Kasumi-1 (cell line): ENCODE measurements at regions not wholly inside any gene's neighbourhood (a gene's known extent, or its start where the extent isn't known, plus 50 kb on each side); places are given as distances from the start of the nearest gene placed in this dataset.
A peak's percentile ranks its signal among the peaks of the same experiment; 100 is the strongest.
"Not testable (repeated sequence)": the region's sequence is repeated elsewhere in the genome, so short reads cannot be mapped to it uniquely, and the experiment has no call there.

ENCODE experiments used
- DNase-seq, 2 experiments: peaks; one replicate each; lab custom pipeline; 2025; lab: John Stamatoyannopoulos, UW

GRCh38 chr1:68780919-68781318 is 284.0 kb upstream of the DEPDC1 start:
- no peak for DNase-seq

DNA sequence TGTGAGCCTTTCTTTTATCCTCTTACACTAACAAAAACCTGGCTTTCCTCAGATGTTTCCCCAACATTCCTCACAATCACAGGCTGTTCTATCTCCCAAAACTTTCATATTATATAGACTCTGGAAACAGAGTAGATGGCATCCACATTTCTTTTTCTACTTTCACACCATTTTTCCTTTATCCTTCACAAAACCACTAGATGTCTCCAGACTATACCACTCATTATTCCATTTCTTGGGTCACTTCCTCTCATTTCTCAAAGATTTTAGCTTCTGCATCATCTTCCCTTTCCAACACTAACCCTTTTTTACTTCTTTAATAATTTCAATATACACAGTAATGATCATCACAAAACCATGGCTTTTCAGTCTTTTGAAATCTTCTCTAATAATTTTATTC is 286.0 kb upstream of the DEPDC1 start:
- peak; percentile 1 to 18 for DNase-seq

GRCh38 chr1:68785328-68785727 is 288.4 kb upstream of the DEPDC1 start:
- DNase-seq = no peak

GRCh38 chr1:68788762-68789161 is 291.9 kb upstream of the DEPDC1 start:
- no peak for DNase-seq

GRCh38 chr1:68791800-68792199 is 294.9 kb upstream of the DEPDC1 start:
- no peak for DNase-seq

DNA sequence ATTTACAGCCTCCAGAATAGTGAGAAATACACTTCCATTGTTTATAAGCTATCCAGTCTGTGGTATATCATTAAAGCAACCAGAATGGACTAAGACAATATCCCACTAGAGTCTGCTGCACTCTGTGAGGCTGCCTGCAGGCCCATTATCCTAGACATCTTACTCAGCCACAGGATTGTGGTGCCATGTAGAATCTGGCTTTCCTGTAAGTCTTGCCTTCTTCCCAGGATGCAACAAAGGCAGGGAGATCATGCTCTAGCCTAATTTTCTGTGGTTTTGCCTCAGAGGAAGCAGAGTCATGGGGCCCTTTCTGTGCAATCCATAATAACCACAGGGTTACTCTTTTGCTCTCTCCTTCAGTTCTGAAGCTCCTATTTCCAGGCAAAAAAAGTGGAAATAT is 299.1 kb upstream of the DEPDC1 start:
- peak; percentile 5 to 22 for DNase-seq

DNA sequence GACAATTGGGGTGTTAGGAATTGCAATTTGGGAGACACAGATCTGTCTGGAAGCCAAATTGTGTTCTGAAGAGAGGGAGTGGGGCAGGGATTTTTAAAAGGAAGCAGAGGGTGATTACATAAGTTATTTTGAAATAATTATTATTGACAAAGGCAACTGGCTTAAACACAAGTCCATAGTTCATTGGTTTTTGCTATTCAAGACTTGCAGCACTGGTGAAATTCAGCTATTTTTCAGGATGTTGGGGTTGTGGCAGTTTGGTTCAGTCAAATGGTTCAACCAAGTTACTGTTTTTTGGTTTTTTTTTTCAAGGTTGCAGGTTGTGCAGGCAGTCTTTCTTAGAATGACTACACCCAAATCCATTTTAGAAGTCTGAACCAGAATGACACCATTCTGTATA is 300.0 kb upstream of the DEPDC1 start:
- no peak for DNase-seq

GRCh38 chr1:68798071-68798470 is 301.2 kb upstream of the DEPDC1 start:
- DNase-seq = no peak

GRCh38 chr1:68799096-68799495 is 302.2 kb upstream of the DEPDC1 start:
- no peak for DNase-seq

GRCh38 chr1:68800182-68800581 is 303.3 kb upstream of the DEPDC1 start:
- DNase-seq = no peak

- DNase-seq = no peak
These were observed 304.6 kb upstream of the DEPDC1 start for GRCh38 chr1:68801440-68801839.

- no peak for DNase-seq
These were observed 308.3 kb upstream of the DEPDC1 start for GRCh38 chr1:68805097-68805641.

DNA sequence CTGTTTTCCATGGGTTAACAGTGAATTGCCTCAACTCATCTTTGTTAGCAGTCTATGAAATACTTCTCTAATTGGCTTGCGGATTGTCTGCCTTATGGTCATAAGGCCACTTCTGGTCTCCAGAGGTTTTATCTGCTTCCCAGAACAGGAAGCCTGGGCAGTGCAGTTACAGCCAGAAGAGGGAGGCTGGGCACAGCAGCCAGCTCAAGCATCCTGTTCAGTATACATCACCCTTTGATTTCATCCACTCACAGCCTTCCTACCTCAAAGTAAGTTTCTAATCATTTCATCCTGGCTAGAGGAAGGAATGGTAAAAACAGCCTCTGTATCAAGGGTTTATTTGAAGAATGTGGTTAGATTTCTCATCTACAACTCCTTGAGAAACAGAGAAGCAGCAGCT is 311.5 kb upstream of the DEPDC1 start:
- DNase-seq = no peak

DNA sequence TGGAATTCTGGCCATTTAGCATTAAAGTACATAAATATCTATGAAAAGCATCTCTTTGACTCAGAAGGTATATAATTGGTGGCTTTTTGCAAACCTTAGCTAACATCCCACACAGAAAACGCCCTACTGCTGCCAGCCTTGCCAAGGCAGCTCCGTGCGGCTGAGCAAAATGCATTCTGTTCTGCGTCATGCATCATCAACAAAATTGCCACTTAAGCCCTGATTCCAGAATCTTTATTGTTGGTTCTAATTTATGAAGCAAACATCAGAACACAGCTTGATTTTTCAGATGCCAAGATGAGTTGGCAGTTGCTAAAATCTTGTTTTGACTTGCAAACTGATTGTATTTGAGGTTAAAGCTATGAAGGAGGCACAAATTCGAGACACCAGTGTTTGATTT is 314.9 kb upstream of the DEPDC1 start:
- no peak for DNase-seq

DNA sequence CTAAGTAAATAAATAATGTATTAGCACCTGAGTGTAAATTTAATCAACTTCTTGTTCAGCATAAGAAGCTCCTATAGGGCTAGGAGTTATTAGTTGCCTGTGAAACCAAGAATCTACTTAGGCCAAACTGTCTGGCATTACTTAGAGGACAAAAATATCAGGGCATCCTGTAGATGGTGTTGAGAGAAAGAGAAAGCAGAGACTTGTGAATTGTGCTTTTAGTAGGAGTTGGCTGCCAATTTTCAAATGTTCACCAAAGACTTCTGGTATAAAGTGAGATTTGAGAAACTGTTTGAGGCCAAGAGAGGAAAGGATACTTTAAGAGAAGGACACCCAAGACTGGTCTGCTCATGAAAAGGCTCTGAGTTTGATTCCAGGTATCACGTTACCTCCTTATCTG is 315.5 kb upstream of the DEPDC1 start:
- DNase-seq = no peak

GRCh38 chr1:68814067-68814466 is 317.2 kb upstream of the DEPDC1 start:
- no peak for DNase-seq

- no peak for DNase-seq
These were observed 318.8 kb upstream of the DEPDC1 start for GRCh38 chr1:68815632-68816031.

- not testable (repeated sequence) for DNase-seq
These were observed 320.8 kb upstream of the DEPDC1 start for GRCh38 chr1:68817505-68818210.

DNA sequence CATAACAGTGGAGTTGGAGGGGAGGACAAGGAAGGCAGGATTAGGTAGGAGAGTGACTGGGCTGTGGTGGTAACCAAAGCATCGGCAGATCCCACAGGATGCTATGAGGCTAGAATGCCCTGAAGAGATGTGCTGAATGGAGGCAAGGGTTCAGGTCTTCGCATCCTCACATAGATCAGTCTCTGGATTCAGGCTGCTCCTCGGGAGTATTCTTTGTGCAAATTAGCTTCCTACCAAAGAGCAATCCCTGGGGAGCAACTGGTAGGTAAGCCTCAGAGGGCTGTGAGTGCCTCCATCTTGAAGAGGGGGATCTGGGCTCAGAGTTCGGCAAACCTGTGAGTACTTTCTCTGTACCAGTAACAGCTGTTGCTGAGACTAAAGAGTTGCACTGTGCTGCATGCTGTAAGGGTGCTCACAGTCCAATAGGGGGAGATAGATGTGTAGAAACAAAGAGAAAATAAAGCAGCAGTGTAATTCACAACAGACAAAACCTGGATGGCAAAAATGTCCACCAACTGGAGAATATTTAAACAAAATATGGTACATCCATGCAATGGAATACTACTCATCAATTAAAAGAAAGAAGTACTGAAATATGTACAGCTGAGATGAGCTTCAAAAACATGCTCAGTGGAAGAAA is 322.4 kb upstream of the DEPDC1 start:
- DNase-seq = peak; percentile 53 to 70

DNA sequence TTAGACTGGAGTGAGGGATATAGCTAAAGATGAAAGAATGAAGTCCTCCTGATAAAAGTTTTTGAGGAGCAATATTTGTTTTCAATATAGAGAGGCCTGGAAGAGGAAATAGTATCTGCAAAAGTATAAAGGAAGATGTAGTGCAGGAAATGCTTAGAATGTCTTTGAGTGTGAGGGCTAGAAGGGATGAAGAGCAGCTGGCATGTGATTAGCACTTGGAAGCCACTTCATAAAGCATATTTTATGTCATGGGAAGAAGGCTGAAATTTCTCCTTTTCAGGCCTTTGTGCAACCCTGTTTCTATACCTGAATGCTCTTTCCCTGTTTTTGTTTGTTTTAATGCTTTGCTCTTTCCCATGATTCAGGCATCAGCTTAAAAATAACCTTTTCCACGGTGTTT is 323.3 kb upstream of the DEPDC1 start:
- DNase-seq = no peak

DNA sequence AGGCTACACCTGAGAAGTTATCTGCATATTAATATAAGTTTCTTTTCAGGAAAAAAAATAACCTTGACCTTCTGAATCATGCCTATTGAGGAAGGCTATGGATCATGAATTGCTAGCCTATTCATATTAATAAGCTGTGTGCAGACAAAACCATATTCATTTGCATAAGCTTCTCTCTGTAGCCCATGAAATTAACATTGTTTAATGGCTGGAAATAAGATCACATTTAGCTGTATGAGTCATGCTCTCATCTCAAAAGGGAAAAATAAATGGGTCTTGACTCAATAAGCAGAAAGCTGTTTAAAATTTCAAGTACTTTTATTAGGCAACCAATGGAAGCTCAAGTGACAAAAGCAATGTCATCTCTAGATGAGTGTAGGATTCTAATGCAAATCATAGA is 330.0 kb upstream of the DEPDC1 start:
- DNase-seq = no peak

- no peak for DNase-seq
These were observed 330.4 kb upstream of the DEPDC1 start for GRCh38 chr1:68827261-68827660.

DNA sequence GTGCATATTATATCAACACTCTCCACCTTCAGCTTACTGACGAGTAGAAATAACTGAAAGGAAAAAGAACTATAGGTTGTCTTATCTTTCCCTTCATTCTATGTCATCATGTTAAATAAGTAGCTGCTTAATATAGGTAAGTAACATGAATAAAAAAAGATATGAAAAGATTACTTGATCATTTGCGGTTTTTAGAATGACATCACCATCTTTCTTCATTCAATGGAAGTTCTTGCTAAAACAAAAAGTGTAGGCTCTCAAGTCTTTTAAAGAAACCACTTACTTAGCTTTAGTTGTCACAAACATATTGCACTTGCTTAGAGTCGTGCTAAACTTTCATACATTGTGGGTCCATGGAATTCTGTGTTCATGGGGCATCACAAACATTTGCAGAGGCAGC is 331.1 kb upstream of the DEPDC1 start:
- no peak for DNase-seq

DNA sequence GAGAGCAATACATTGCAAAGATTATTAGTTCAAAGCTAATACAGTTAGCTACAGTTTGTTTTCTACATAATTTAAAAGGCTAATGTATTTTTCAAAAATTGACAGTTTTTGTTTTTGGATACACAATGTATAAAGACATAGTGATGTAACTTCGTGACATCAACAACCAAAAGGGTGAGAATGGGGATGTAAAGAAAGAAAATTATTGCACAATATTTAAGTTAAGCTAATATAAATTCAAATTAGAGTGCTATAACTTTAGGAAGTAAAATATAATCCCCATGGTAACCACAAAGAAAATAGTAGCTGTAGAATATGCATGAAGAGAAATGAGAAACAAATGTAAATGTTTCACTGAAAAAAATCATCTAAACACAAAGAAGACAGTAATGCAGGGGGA is 334.4 kb upstream of the DEPDC1 start:
- no peak for DNase-seq
